ENCODE measurements at regions not wholly inside any gene's neighbourhood (a gene's known extent, or its start where the extent isn't known, plus 50 kb on each side); places are given as distances from the start of the nearest gene placed in this dataset.

- TF ChIP-seq CTCF (conservative IDR thresholded peaks at IDR 0.05; ENCODE audit: low read depth, low read length) = no peak
- TF ChIP-seq EZH2 (IDR thresholded peaks at IDR 0.05; ENCODE audit: borderline replicate concordance, low read depth, low read length, poor library complexity, severe bottlenecking) = no peak
Measured at GRCh38 chr1:83637009-83637408, 361.9 kb downstream of the TTLL7 start.

Data from A673 (cell line).